ENCODE measurements at regions not wholly inside any gene's neighbourhood (a gene's known extent, or its start where the extent isn't known, plus 50 kb on each side); places are given as distances from the start of the nearest gene placed in this dataset.

- H3K27me3 ChIP-seq (replicated peaks; ENCODE audit: insufficient read depth) = no peaks in the 10 kb centered on the region
- no peak for DNase-seq (ENCODE audit: low spot score)
- intact Hi-C loops (cut with DNase I) = no loop called here
- no peak overlapping the region for H3K27ac ChIP-seq
- no peaks in the 10 kb centered on the region for H3K9me3 ChIP-seq
- WGBS = 88% methylated on average over 13 of the region's 13 CpGs
- no peak for TF ChIP-seq POLR2AphosphoS5 (IDR thresholded peaks at IDR 0.05)
- no peak for TF ChIP-seq CTCF (IDR thresholded peaks at IDR 0.05)
- TF ChIP-seq POLR2A (IDR thresholded peaks at IDR 0.05) = no peak
- no peak overlapping the region for H3K4me3 ChIP-seq
- H3K36me3 ChIP-seq = no peaks in the 10 kb centered on the region
- no peaks in the 10 kb centered on the region for H3K4me1 ChIP-seq (replicated peaks)
Measured at GRCh38 chr13:89784161-89784809, 1563.2 kb upstream of the MIR17HG start.

GRCh38 chr13:89786531-89786930 lies 1561.0 kb upstream of the MIR17HG start:
- H3K9me3 ChIP-seq = no peaks in the 10 kb centered on the region
- WGBS = 68% methylated on average over 1 of the region's 1 CpG
- no peak for DNase-seq (ENCODE audit: low spot score)
- no peak overlapping the region for H3K4me3 ChIP-seq
- no peaks in the 10 kb centered on the region for H3K27me3 ChIP-seq (replicated peaks; ENCODE audit: insufficient read depth)
- H3K27ac ChIP-seq = no peak overlapping the region
- no peaks in the 10 kb centered on the region for H3K36me3 ChIP-seq
- no peaks in the 10 kb centered on the region for H3K4me1 ChIP-seq (replicated peaks)
- intact Hi-C loops (cut with DNase I) = no loop called here
- TF ChIP-seq POLR2A (IDR thresholded peaks at IDR 0.05) (no peak), POLR2AphosphoS5 (IDR thresholded peaks at IDR 0.05) (no peak), CTCF (IDR thresholded peaks at IDR 0.05) (no peak)

GRCh38 chr13:89790696-89791095 lies 1556.8 kb upstream of the MIR17HG start:
- TF ChIP-seq CTCF (IDR thresholded peaks at IDR 0.05) = no peak
- TF ChIP-seq POLR2A (IDR thresholded peaks at IDR 0.05) = no peak
- no peak for TF ChIP-seq POLR2AphosphoS5 (IDR thresholded peaks at IDR 0.05)
- no peaks in the 10 kb centered on the region for H3K4me1 ChIP-seq (replicated peaks)
- H3K4me3 ChIP-seq = no peak overlapping the region
- H3K27ac ChIP-seq = no peak overlapping the region
- no peak for DNase-seq (ENCODE audit: low spot score)
- H3K36me3 ChIP-seq = no peaks in the 10 kb centered on the region
- intact Hi-C loops (cut with DNase I) = no loop called here
- H3K27me3 ChIP-seq (replicated peaks; ENCODE audit: insufficient read depth) = no peaks in the 10 kb centered on the region
- no peaks in the 10 kb centered on the region for H3K9me3 ChIP-seq

- DNase-seq (ENCODE audit: low spot score) = no peak
- TF ChIP-seq POLR2A (IDR thresholded peaks at IDR 0.05) (no peak), CTCF (IDR thresholded peaks at IDR 0.05) (no peak), POLR2AphosphoS5 (IDR thresholded peaks at IDR 0.05) (no peak)
- Histone ChIP-seq H3K9me3 (no peaks in the 10 kb centered on the region), H3K27me3 (replicated peaks; ENCODE audit: insufficient read depth) (no peaks in the 10 kb centered on the region), H3K4me3 (no peak overlapping the region), H3K27ac (no peak overlapping the region), H3K4me1 (replicated peaks) (no peaks in the 10 kb centered on the region), H3K36me3 (no peaks in the 10 kb centered on the region)
- 82% methylated on average over 2 of the region's 2 CpGs for WGBS
- intact Hi-C loops (cut with DNase I) = no loop called here
Measured at GRCh38 chr13:89791971-89792630, 1555.4 kb upstream of the MIR17HG start.

GRCh38 chr13:89796196-89796595 lies 1551.3 kb upstream of the MIR17HG start:
- 90% methylated on average over 4 of the region's 4 CpGs for WGBS
- Histone ChIP-seq H3K36me3 (no peaks in the 10 kb centered on the region), H3K27me3 (replicated peaks; ENCODE audit: insufficient read depth) (no peaks in the 10 kb centered on the region), H3K4me1 (replicated peaks) (no peaks in the 10 kb centered on the region), H3K9me3 (no peaks in the 10 kb centered on the region), H3K4me3 (no peak overlapping the region), H3K27ac (no peak overlapping the region)
- TF ChIP-seq CTCF (IDR thresholded peaks at IDR 0.05) (no peak), POLR2AphosphoS5 (IDR thresholded peaks at IDR 0.05) (no peak), POLR2A (IDR thresholded peaks at IDR 0.05) (no peak)
- no peak for DNase-seq (ENCODE audit: low spot score)
- intact Hi-C loops (cut with DNase I) = no loop called here

Measured in prostate gland (tissue), 2 donors.